ENCODE measurements at regions not wholly inside any gene's neighbourhood (a gene's known extent, or its start where the extent isn't known, plus 50 kb on each side); places are given as distances from the start of the nearest gene placed in this dataset.
"Not testable (repeated sequence)": the region's sequence is repeated elsewhere in the genome, so short reads cannot be mapped to it uniquely, and the experiment has no call there.

GRCh38 chr21:14058566-14058965 lies 152.2 kb downstream of the LIPI start:
- no peak for DNase-seq (ENCODE audit: low read depth)

GRCh38 chr21:14057841-14058481 lies 152.8 kb downstream of the LIPI start:
- DNase-seq (ENCODE audit: low read depth), result peak; percentile 59

GRCh38 chr21:14057313-14057712 lies 153.4 kb downstream of the LIPI start:
- no peak for DNase-seq (ENCODE audit: low read depth)

GRCh38 chr21:14056771-14057191 lies 154.0 kb downstream of the LIPI start:
- DNase-seq (ENCODE audit: low read depth), result no peak

- not testable (repeated sequence) for DNase-seq (ENCODE audit: low read depth)
Observed at GRCh38 chr21:14055746-14056515, 154.8 kb downstream of the LIPI start.

GRCh38 chr21:14054682-14055081 lies 156.1 kb downstream of the LIPI start:
- no peak for DNase-seq (ENCODE audit: low read depth)

- no peak for DNase-seq (ENCODE audit: low read depth)
Observed at GRCh38 chr21:14050121-14050520, 160.6 kb downstream of the LIPI start.

- no peak for DNase-seq (ENCODE audit: low read depth)
Observed at GRCh38 chr21:14046401-14046800, 164.4 kb downstream of the LIPI start.

- DNase-seq (ENCODE audit: low read depth), result no peak
Observed at GRCh38 chr21:14040386-14040785, 170.4 kb downstream of the LIPI start.

GRCh38 chr21:14028619-14029018 lies 182.1 kb downstream of the LIPI start:
- not testable (repeated sequence) for DNase-seq (ENCODE audit: low read depth)

- peak; percentile 73 for DNase-seq (ENCODE audit: low read depth)
Observed at GRCh38 chr21:14027235-14027869, 183.4 kb downstream of the LIPI start.

GRCh38 chr21:14020108-14020507 lies 190.6 kb downstream of the LIPI start:
- not testable (repeated sequence) for DNase-seq (ENCODE audit: low read depth)

GRCh38 chr21:14015841-14016240 lies 194.9 kb downstream of the LIPI start:
- not testable (repeated sequence) for DNase-seq (ENCODE audit: low read depth)

GRCh38 chr21:14013623-14014498 lies 196.9 kb downstream of the LIPI start:
- not testable (repeated sequence) for DNase-seq (ENCODE audit: low read depth)

GRCh38 chr21:14013056-14013603 lies 197.6 kb downstream of the LIPI start:
- DNase-seq (ENCODE audit: low read depth), result no peak

GRCh38 chr21:14012409-14012808 lies 198.3 kb downstream of the LIPI start:
- no peak for DNase-seq (ENCODE audit: low read depth)

- not testable (repeated sequence) for DNase-seq (ENCODE audit: low read depth)
Observed at GRCh38 chr21:14011751-14012150, 199.0 kb downstream of the LIPI start.

GRCh38 chr21:14011149-14011548 lies 199.6 kb downstream of the LIPI start:
- DNase-seq (ENCODE audit: low read depth), result not testable (repeated sequence)

GRCh38 chr21:14010729-14011128 lies 200.0 kb downstream of the LIPI start:
- no peak for DNase-seq (ENCODE audit: low read depth)

GRCh38 chr21:14009990-14010389 lies 200.8 kb downstream of the LIPI start:
- not testable (repeated sequence) for DNase-seq (ENCODE audit: low read depth)

GRCh38 chr21:14009238-14009981 lies 201.3 kb downstream of the LIPI start:
- not testable (repeated sequence) for DNase-seq (ENCODE audit: low read depth)

All from HS-27A (cell line).